ENCODE measurements at regions not wholly inside any gene's neighbourhood (a gene's known extent, or its start where the extent isn't known, plus 50 kb on each side); places are given as distances from the start of the nearest gene placed in this dataset.

- Histone ChIP-seq H3K27ac (replicated peaks) (no peak overlapping the region), H3K4me3 (replicated peaks; ENCODE audit: insufficient read depth, low read length) (no peak overlapping the region), H3K27me3 (ENCODE audit: insufficient read depth, poor library complexity, severe bottlenecking) (no peaks in the 10 kb centered on the region)
- TF ChIP-seq, protein P1, sequence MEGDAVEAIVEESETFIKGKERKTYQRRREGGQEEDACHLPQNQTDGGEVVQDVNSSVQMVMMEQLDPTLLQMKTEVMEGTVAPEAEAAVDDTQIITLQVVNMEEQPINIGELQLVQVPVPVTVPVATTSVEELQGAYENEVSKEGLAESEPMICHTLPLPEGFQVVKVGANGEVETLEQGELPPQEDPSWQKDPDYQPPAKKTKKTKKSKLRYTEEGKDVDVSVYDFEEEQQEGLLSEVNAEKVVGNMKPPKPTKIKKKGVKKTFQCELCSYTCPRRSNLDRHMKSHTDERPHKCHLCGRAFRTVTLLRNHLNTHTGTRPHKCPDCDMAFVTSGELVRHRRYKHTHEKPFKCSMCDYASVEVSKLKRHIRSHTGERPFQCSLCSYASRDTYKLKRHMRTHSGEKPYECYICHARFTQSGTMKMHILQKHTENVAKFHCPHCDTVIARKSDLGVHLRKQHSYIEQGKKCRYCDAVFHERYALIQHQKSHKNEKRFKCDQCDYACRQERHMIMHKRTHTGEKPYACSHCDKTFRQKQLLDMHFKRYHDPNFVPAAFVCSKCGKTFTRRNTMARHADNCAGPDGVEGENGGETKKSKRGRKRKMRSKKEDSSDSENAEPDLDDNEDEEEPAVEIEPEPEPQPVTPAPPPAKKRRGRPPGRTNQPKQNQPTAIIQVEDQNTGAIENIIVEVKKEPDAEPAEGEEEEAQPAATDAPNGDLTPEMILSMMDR (IDR thresholded peaks at IDR 0.05; ENCODE audit: insufficient read depth, low read length): no peak
- TF ChIP-seq REST (IDR thresholded peaks at IDR 0.05; ENCODE audit: insufficient replicate concordance, low read depth): no peak
- no peak for TF ChIP-seq SPI1 (IDR thresholded peaks at IDR 0.05; ENCODE audit: borderline replicate concordance, low read depth)
- TF ChIP-seq GABPA (IDR thresholded peaks at IDR 0.05; ENCODE audit: low read depth): no peak
- TF ChIP-seq POLR2AphosphoS5 (IDR thresholded peaks at IDR 0.05; ENCODE audit: low read depth): no peak
- no peak for DNase-seq (ENCODE audit: low read depth in 1 of 2, low spot score in 1 of 2)
These were observed 64.2 kb upstream of the ATF7IP2 start for GRCh38 chr16:10321407-10322387.

DNA sequence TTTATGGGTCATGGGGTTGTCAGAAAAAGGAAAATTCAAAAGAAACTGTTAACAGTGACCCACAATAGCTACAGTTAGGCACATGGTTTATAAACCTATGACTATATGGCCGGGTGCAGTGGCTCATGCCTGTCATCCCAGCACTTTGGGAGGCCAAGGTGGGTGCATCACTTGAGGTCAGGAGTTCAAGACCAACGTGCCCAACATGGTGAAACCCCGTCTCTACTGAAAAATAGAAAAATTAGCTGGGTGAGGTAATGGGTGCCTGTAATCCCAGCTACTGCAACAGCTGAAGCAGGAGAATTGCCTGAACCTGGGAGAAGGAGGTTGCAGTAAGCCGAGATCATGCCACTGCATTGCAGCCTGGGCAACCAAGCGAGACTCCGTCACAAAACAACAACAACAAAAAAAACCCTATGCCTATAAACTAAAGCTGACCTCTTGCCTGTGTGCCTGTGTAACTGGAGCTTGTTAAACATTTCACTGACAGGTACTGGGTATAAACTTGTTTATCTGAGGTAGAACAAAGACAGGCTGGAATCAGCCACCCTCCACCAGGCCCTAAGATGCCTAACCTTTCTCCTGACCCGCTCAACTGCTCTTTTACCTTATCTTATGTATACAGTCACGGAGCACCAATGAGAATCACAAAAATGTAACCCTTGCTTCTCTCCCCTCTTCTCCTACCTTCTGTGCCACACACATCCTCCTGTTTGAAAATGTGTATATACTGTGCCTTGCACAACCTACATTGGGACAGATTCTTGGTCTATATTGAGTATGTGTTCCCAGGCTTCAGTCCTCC lies 62.9 kb upstream of the ATF7IP2 start:
- H3K27me3 ChIP-seq (ENCODE audit: insufficient read depth, poor library complexity, severe bottlenecking): no peaks in the 10 kb centered on the region
- no peak overlapping the region for H3K4me3 ChIP-seq (replicated peaks; ENCODE audit: insufficient read depth, low read length)
- no peak overlapping the region for H3K27ac ChIP-seq (replicated peaks)
- no peak for DNase-seq (ENCODE audit: low read depth in 1 of 2, low spot score in 1 of 2)
- TF ChIP-seq POLR2AphosphoS5 (IDR thresholded peaks at IDR 0.05; ENCODE audit: low read depth) (no peak), REST (IDR thresholded peaks at IDR 0.05; ENCODE audit: insufficient replicate concordance, low read depth) (no peak), GABPA (IDR thresholded peaks at IDR 0.05; ENCODE audit: low read depth) (no peak), SPI1 (IDR thresholded peaks at IDR 0.05; ENCODE audit: borderline replicate concordance, low read depth) (no peak)
- TF ChIP-seq, protein P1 (IDR thresholded peaks at IDR 0.05; ENCODE audit: insufficient read depth, low read length): no peak

DNA sequence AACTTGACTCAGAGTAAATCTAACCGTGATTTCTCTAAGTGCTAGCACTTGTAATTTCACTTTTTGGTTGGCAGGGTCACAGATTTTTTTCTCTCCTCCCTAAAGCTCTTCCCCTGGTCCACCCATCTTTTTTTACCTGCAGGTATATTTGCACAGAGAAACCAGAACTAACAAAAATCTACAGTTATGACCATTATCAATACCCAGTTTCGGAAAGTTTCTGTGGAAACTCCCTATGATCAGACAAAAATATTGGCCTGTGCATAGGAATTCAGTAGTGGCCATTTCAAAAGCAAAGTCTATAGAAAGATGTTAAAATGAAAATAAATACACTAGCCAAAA lies 62.4 kb upstream of the ATF7IP2 start:
- H3K4me3 ChIP-seq (replicated peaks; ENCODE audit: insufficient read depth, low read length): no peak overlapping the region
- no peak for DNase-seq (ENCODE audit: low read depth in 1 of 2, low spot score in 1 of 2)
- no peak overlapping the region for H3K27ac ChIP-seq (replicated peaks)
- TF ChIP-seq SPI1 (IDR thresholded peaks at IDR 0.05; ENCODE audit: borderline replicate concordance, low read depth) (no peak), REST (IDR thresholded peaks at IDR 0.05; ENCODE audit: insufficient replicate concordance, low read depth) (no peak), GABPA (IDR thresholded peaks at IDR 0.05; ENCODE audit: low read depth) (no peak), POLR2AphosphoS5 (IDR thresholded peaks at IDR 0.05; ENCODE audit: low read depth) (no peak)
- TF ChIP-seq, protein P1 (IDR thresholded peaks at IDR 0.05; ENCODE audit: insufficient read depth, low read length): no peak
- H3K27me3 ChIP-seq (ENCODE audit: insufficient read depth, poor library complexity, severe bottlenecking): no peaks in the 10 kb centered on the region
